ENCODE measurements at regions not wholly inside any gene's neighbourhood (a gene's known extent, or its start where the extent isn't known, plus 50 kb on each side); places are given as distances from the start of the nearest gene placed in this dataset.
"Not testable (repeated sequence)": the region's sequence is repeated elsewhere in the genome, so short reads cannot be mapped to it uniquely, and the experiment has no call there.

DNA sequence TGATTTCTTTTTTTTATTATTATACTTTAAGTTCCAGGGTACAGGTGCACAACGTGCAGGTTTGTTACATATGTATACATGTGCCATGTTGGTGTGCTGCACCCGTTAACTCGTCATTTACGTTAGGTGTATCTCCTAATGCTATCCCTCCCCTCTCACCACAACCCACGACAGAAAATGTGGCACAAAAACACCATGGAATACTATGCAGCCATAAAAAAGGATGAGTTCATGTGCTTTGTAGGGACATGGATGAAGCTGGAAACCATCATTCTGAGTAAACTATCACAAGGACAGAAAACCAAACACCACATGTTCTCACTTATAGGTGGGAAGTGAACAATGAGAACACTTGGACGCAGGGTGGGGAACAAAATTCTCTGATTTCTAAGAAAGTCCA, 140.9 kb downstream of the EXOC5 start:
- not testable (repeated sequence) for TF ChIP-seq SP1 (IDR thresholded peaks at IDR 0.05); FOXA1 (IDR thresholded peaks at IDR 0.05); FOXM1 (IDR thresholded peaks at IDR 0.05; ENCODE audit: borderline replicate concordance); TARDBP (IDR thresholded peaks at IDR 0.05); ARNT (IDR thresholded peaks at IDR 0.05); SUZ12 (IDR thresholded peaks at IDR 0.05); ZNF384 (IDR thresholded peaks at IDR 0.05); FOXK2 (IDR thresholded peaks at IDR 0.05); BHLHE40 (IDR thresholded peaks at IDR 0.05; ENCODE audit: borderline replicate concordance); CTBP1 (IDR thresholded peaks at IDR 0.05; ENCODE audit: borderline replicate concordance); L3MBTL2 (conservative IDR thresholded peaks at IDR 0.05); NFRKB (IDR thresholded peaks at IDR 0.05); LEF1 (IDR thresholded peaks at IDR 0.05; ENCODE audit: borderline replicate concordance)

All from HEK293T (cell line).